GM18511 (cell line): ENCODE measurements at regions not wholly inside any gene's neighbourhood (a gene's known extent, or its start where the extent isn't known, plus 50 kb on each side); places are given as distances from the start of the nearest gene placed in this dataset.

Experiments used
- ATAC-seq: cut with Tn5 transposase; IDR thresholded peaks from one replicate; pipeline ENCODE4 v1.9.1; 2021; ENCODE audit warnings: mild to moderate bottlenecking, moderate library complexity; ENCODE audit not compliant: unreplicated experiment

DNA sequence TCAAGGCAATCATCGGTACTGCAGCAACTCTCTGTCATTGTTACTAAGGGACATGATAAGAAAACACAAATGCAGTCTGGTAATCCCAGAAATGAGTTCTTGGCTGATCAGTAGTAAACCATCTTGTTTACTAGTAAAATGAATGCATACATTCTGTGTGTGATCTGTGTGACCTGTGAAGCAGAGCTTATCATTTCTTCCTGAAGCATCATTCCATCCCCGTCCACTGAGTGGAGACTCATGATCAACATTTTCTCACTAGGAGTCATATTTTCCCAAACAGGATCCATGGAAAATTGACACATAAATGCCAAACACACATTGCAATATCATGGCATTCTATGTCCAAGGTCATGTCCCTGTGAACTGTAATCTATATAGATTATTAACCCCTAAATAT lies 226.1 kb downstream of the ANKRD50 start:
- no peak for ATAC-seq

DNA sequence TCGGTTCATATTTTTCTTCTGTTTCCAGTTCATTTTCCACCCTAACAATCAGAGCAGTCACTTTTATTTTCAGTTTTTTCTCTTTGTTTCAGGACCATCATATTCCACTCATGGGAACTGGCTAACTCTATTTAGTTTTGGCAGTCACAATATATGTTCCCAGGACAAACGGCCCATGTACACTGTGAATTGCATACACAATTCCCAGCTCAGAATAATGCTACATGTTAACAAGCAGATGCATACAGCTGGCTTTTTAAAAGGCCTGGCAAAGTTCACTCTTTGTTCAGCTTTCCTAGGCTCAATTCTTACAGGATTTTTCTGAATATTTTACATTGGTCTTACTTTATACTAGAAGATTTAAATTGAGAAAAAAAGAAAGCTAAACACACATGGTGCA lies 224.9 kb downstream of the ANKRD50 start:
- ATAC-seq, result no peak

GRCh38 chr4:124491361-124492145 lies 221.0 kb downstream of the ANKRD50 start:
- no peak for ATAC-seq

- no peak for ATAC-seq
Measured at GRCh38 chr4:124499261-124499660, 213.3 kb downstream of the ANKRD50 start.

DNA sequence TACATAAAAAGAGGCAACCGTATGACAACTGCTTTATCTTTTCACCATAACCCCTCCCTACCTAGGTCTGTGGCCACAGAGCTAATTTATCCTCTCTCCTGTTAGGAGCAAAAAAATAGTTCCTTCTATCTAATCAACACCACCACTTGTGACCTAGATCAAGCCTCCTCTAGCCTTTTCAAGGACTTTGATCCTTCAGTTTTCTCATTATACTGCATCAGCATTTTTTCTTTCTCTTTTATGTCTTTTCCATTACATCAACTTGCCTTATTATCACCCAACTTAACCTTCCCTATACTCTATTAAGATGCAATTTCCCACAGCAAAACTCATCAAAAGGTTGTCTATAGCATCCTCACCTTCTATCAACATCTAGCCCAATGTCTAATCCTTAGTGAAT lies 211.0 kb downstream of the ANKRD50 start:
- no peak for ATAC-seq

- no peak for ATAC-seq
Measured at GRCh38 chr4:124504431-124504830, 208.1 kb downstream of the ANKRD50 start.

DNA sequence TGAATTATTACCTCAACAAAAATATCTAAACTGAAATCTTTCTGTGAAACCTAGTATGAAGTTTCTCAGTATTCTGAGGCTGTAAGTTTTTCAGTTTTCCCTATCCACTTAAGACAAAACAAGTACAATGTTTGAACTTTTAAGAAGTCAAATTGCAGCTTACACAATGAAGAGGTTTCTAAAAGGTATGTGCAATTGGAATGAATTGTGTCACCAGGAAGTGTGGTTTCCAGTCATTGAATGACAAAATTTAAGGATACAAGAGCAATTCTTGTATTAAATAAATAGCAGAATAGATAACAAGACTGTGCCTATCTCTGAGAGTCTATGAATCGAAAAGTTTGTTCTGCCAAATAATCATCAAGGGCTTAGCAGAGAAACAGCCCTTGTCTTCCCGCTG lies 207.3 kb downstream of the ANKRD50 start:
- ATAC-seq, result no peak

GRCh38 chr4:124509151-124509550 lies 203.4 kb downstream of the ANKRD50 start:
- no peak for ATAC-seq

GRCh38 chr4:124514588-124514987 lies 197.9 kb downstream of the ANKRD50 start:
- ATAC-seq, result no peak

GRCh38 chr4:124515591-124515990 lies 196.9 kb downstream of the ANKRD50 start:
- ATAC-seq, result no peak

- no peak for ATAC-seq
Measured at GRCh38 chr4:124519196-124519595, 193.3 kb downstream of the ANKRD50 start.

- ATAC-seq, result no peak
Measured at GRCh38 chr4:124523816-124524215, 188.7 kb downstream of the ANKRD50 start.

- no peak for ATAC-seq
Measured at GRCh38 chr4:124525524-124525923, 187.0 kb downstream of the ANKRD50 start.

- no peak for ATAC-seq
Measured at GRCh38 chr4:124526331-124526730, 186.2 kb downstream of the ANKRD50 start.

GRCh38 chr4:124526769-124527168 lies 185.8 kb downstream of the ANKRD50 start:
- ATAC-seq, result no peak

DNA sequence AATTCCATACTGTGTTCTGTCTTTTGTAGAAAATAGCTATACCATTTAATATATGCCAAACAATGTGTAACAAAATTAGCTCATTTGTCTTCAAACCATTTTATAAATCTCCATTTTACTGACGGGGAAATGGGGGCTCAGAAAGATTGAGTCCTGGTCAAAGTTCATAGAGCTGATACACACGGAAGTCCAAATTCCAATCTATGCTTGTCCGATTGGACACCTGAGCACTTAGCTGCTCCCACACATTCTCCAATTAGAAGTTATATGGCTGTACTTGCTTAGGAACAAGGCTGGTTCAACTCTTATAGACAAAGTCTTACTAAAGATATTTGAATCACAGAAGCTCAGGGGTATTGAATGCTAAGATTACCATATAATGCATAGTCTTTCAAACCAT lies 185.2 kb downstream of the ANKRD50 start:
- no peak for ATAC-seq

DNA sequence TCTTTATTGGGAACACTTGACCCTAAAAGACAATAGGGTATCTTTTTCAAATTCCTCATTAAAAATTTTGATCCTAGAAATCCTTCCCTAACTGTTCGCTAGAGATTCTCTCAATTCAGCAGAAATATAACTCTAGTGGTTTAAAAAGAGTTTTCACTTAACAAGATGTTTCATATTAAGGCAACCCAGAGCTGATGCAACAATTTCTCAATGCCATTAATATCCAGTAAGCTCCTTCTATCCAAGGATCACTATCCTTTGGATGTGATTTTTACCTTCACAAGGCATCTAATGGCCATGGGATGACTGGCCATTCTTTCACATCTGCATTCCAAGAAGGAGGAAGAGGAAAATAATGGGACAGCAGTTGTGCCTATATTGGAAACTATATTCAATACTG lies 183.4 kb downstream of the ANKRD50 start:
- no peak for ATAC-seq

DNA sequence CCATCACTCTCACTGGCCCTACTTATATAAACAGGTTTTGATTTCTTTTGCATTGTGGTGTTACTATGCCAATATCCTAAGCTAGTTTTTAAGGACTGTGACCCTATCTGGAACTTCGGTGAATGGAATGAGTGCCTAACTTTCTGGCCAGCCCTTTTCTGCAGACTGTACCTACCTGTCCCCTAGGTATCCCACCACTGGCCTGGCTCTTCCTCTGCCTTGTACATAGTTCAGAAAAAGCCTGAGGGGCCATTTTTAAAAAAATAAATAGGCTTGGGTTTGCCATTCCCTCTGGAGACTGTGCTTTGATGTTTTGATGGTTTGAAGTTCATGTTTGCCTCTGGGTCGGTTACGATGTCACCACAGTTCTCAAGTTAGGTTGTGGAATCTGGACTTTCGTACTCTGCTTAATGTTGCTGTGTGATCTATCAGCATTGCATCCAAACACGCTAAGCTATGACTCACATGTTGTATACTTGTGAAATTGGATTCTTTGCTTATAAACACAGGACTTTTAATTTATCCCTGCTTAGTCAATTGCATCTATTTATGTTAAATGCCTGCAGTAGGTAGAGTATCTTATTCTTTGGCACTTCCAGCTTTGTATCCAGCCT lies 182.0 kb downstream of the ANKRD50 start:
- ATAC-seq, result no peak

DNA sequence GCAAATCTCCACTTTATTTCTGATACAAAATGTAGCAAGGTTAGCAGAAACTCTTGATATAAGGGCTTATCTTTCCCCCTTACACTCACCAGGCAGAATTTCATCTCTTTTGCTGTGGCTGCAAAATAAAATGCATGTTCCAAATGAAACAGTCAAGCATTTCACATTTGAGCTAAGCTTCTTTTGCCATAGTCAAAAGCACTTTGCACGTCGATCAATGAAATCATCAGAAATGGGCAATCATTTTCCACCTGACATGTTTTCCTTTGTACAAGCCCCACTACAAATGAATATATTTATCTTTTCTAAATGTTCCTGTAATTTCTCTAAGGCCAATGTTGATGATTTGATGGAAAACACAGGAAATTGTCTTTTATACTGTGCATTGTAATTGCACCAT lies 178.4 kb downstream of the ANKRD50 start:
- no peak for ATAC-seq

DNA sequence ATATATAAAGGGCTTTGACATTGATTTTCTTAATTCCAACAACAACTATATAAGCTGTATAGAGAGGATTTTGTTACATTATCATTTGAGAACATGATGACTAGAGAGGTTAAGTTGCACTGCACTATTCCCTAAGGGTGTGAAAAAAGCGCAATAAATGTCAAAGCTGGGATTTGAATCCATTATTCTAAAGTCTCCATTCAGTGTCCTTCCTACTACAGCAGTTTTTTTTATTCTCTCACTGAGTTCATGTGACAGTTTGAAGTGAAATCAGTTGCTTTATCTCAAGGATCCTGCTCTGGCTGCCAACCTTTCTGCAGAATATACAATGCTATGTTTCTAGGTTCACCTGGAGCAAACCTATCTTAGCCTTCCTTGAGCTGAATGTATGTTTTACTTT lies 177.5 kb downstream of the ANKRD50 start:
- ATAC-seq, result no peak

- no peak for ATAC-seq
Measured at GRCh38 chr4:124536946-124537345, 175.6 kb downstream of the ANKRD50 start.

DNA sequence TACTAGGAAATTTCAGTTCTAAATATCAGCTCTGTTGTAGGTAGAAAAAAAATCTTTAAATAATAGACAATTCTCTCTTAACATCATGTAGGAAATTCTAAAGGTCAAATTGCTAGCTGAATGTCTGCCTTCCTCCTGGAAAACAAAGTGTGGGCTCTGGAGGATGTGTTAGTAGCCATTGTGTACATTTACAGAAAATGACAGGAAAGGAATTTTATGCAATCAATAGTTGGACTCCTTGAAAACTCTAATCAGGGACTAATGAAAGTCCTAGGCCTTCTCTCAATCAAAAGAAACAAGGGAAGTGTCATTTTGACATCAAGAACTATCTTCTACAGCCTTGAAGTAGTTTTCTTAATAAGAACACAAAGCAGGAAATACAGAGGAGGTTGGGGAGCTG lies 174.6 kb downstream of the ANKRD50 start:
- ATAC-seq, result no peak

DNA sequence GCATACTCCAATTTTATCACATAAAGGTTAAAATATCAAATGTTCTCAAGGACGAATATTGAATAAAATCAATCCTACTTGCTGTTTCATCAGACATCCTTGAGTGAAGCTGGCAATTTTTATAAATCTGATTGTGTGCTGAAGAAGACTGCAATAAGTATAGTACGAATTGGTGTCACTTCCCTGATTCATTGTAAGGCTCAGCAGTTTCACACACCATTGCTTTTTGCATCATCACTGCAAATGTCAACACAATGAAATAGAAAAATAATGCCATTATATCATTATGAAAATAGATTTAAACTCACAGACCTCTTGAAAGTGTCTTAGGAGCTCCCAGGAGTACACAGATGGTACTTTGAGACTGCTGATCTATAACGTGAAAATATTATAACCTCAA lies 172.5 kb downstream of the ANKRD50 start:
- ATAC-seq, result no peak
